PFSK-1 (cell line): ENCODE measurements at regions not wholly inside any gene's neighbourhood (a gene's known extent, or its start where the extent isn't known, plus 50 kb on each side); places are given as distances from the start of the nearest gene placed in this dataset.

Source experiments
- POLR2AphosphoS5 ChIP-seq: IDR thresholded peaks from 2 replicates; pipeline ENCODE4 v1.6.1; 2012; ENCODE audit warnings: low read depth, mild to moderate bottlenecking, control low read depth, low read length, moderate library complexity
- SIN3A ChIP-seq: IDR thresholded peaks from 2 replicates; pipeline ENCODE4 v1.6.1; 2012; ENCODE audit warnings: mild to moderate bottlenecking, low read length, moderate library complexity, borderline replicate concordance; ENCODE audit not compliant: insufficient read depth

DNA sequence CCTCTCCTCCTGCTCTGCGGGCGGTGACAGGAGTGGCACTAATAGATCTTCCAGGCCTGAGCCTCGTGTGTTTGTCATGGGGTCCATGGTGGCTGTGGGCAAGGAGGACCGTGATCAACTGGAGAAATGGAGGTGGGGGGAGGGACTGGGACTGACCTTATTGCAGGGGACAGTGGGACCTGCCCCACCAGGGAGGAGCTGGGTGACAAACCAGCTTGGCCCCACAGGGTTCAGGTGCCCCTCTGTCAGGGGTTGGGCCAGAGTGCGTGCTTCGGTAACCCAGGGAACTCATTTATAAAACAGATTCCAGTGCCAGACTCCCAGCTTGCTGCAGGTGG is 366.5 kb downstream of the BCOR start:
- TF ChIP-seq POLR2AphosphoS5: no peak
- TF ChIP-seq SIN3A: no peak
